ENCODE measurements at regions not wholly inside any gene's neighbourhood (a gene's known extent, or its start where the extent isn't known, plus 50 kb on each side); places are given as distances from the start of the nearest gene placed in this dataset.

GRCh38 chr4:19425146-19425545 is 826.6 kb upstream of the SLIT2 start:
- DNase-seq (ENCODE audit: low read depth): no peak
- no peak overlapping the region for H3K4me3 ChIP-seq (ENCODE audit: control insufficient read depth, low read depth, low read length)
- TF ChIP-seq CTCF (IDR thresholded peaks at IDR 0.05; ENCODE audit: control insufficient read depth, insufficient read depth, low read depth, low read length, missing control alignments): no peak

GRCh38 chr4:19417256-19417655 is 834.4 kb upstream of the SLIT2 start:
- no peak for TF ChIP-seq CTCF (IDR thresholded peaks at IDR 0.05; ENCODE audit: control insufficient read depth, insufficient read depth, low read depth, low read length, missing control alignments)
- no peak for DNase-seq (ENCODE audit: low read depth)
- no peak overlapping the region for H3K4me3 ChIP-seq (ENCODE audit: control insufficient read depth, low read depth, low read length)

- TF ChIP-seq CTCF (IDR thresholded peaks at IDR 0.05; ENCODE audit: control insufficient read depth, insufficient read depth, low read depth, low read length, missing control alignments): no peak
- DNase-seq (ENCODE audit: low read depth): no peak
- H3K4me3 ChIP-seq (ENCODE audit: control insufficient read depth, low read depth, low read length): no peak overlapping the region
These were observed 835.6 kb upstream of the SLIT2 start for GRCh38 chr4:19416146-19416545.

- no peak overlapping the region for H3K4me3 ChIP-seq (ENCODE audit: control insufficient read depth, low read depth, low read length)
- no peak for DNase-seq (ENCODE audit: low read depth)
- no peak for TF ChIP-seq CTCF (IDR thresholded peaks at IDR 0.05; ENCODE audit: control insufficient read depth, insufficient read depth, low read depth, low read length, missing control alignments)
These were observed 843.2 kb upstream of the SLIT2 start for GRCh38 chr4:19408490-19408889.

GRCh38 chr4:19406789-19407188 is 844.9 kb upstream of the SLIT2 start:
- no peak for TF ChIP-seq CTCF (IDR thresholded peaks at IDR 0.05; ENCODE audit: control insufficient read depth, insufficient read depth, low read depth, low read length, missing control alignments)
- no peak overlapping the region for H3K4me3 ChIP-seq (ENCODE audit: control insufficient read depth, low read depth, low read length)
- no peak for DNase-seq (ENCODE audit: low read depth)

GRCh38 chr4:19403786-19404370 is 847.8 kb upstream of the SLIT2 start:
- DNase-seq (ENCODE audit: low read depth): no peak
- H3K4me3 ChIP-seq (ENCODE audit: control insufficient read depth, low read depth, low read length): no peak overlapping the region
- no peak for TF ChIP-seq CTCF (IDR thresholded peaks at IDR 0.05; ENCODE audit: control insufficient read depth, insufficient read depth, low read depth, low read length, missing control alignments)
